Adrenal gland (tissue), 9 donors: ENCODE measurements at regions not wholly inside any gene's neighbourhood (a gene's known extent, or its start where the extent isn't known, plus 50 kb on each side); places are given as distances from the start of the nearest gene placed in this dataset.
A peak's percentile ranks its signal among the peaks of the same experiment; 100 is the strongest.

Source experiments
- DNase-seq, 7 donors: peaks; one replicate each; pipeline ENCODE4 v3.0.0-alpha.2; 2019 to 2020
- H3K27ac ChIP-seq, 5 donors: fragments of 200-600 bp; sonication (generic) in 4 of 5; 1 replicate in 3 of 5; 2 replicates in 2 of 5; pipeline versions ENCODE4 v1.5.1 to v1.8.0; 2016 to 2020; ENCODE audit warnings: mild to moderate bottlenecking in 1 of 5
- H3K27me3 ChIP-seq: fragments of 200-600 bp; 2 replicates; pipeline ENCODE4 v1.8.0; 2021
- H3K36me3 ChIP-seq, 2 donors: fragments of 200-600 bp; replicated peaks in 1 of 2; 1 replicate in 1 of 2; 2 replicates in 1 of 2; pipeline versions ENCODE4 v1.5.1 to v1.8.0; 2018 to 2022
- H3K4me1 ChIP-seq, 2 donors: fragments of 200-600 bp; replicated peaks in 1 of 2; 1 replicate in 1 of 2; 2 replicates in 1 of 2; pipeline versions ENCODE4 v1.5.1 to v1.8.0; 2018 to 2021
- H3K4me3 ChIP-seq, 4 donors: fragments of 200-600 bp; sonication (generic) in 3 of 4; one replicate each; pipeline ENCODE4 v1.5.1; 2016 to 2018
- H3K9me3 ChIP-seq, 3 donors: fragments of 200-600 bp; sonication (generic) in 1 of 3; replicated peaks in 1 of 3; 1 replicate in 2 of 3; 2 replicates in 1 of 3; pipeline versions ENCODE4 v1.5.1 to v1.8.0; 2016 to 2021
- POLR2A ChIP-seq, 2 donors: fragments of 450-650 bp; IDR thresholded peaks; one replicate each; pipeline ENCODE4 v1.6.1; 2017; ENCODE audit warnings: antibody characterized with exemption in 2 of 2, mild to moderate bottlenecking in 2 of 2, moderate library complexity in 1 of 2
- WGBS, 4 donors: extraction: QIAGEN DNeasy Blood & Tissue Kit in 2 of 4; methylation state at CpG; one replicate each; pipeline versions ENCODE4 v1.1.5 to v1.1.7; 2013 to 2017; 5-methylcytosine and 5-hydroxymethylcytosine counted together
- intact Hi-C, 2 donors: fragments of 100-400 bp; cut with DNase I; formaldehyde crosslinking; loops; one replicate each; pipeline versions ENCODE4 v1.14.1 to v1.15.0; 2022 to 2023
- TF ChIP-seq, protein P1 (sequence below), 6 experiments: fragments of 450-650 bp in 4 of 6; fragments of 200-600 bp in 2 of 6; sonication (generic) in 1 of 6; IDR thresholded peaks; 1 replicate in 5 of 6; 2 replicates in 1 of 6; pipeline versions ENCODE4 v1.5.1 to v1.8.0; 2016 to 2021; ENCODE audit warnings: antibody characterized with exemption in 6 of 6, mild to moderate bottlenecking in 2 of 6, moderate library complexity in 1 of 6
- donor health status: healthy with polysubstance abuse.
- donor health status: Bipolar disorder and iron deficiency.
- donor health status: DM: yes; HTN: yes; CAD: no.
- donor health status: DM: no; HTN: no; CAD: no.
- donor health status: DM: no; HTN: no; CAD: no.

DNA sequence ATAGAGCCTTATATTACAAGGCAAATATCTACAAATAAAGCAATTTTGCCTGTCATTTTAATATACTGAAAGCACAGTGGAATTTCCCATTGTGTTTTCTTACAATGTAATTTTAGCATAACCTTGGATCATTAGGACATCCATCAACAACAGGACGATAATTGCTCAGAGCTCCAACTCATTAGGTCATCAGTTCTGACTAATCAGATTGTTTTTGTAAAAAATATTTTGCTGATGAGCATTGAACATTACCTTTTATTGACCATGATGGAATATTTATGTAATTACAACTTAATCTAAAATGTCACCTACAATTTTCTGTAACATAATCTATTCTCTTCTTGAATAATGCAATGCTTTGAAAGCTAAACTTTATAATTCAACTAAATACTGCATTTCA lies 215.3 kb upstream of the DSEL start:
- H3K4me3 ChIP-seq = no peak overlapping the region
- no peaks in the 10 kb centered on the region for H3K9me3 ChIP-seq
- no peak overlapping the region for H3K27ac ChIP-seq
- no peak for TF ChIP-seq POLR2A (IDR thresholded peaks at IDR 0.05)
- TF ChIP-seq, protein P1, sequence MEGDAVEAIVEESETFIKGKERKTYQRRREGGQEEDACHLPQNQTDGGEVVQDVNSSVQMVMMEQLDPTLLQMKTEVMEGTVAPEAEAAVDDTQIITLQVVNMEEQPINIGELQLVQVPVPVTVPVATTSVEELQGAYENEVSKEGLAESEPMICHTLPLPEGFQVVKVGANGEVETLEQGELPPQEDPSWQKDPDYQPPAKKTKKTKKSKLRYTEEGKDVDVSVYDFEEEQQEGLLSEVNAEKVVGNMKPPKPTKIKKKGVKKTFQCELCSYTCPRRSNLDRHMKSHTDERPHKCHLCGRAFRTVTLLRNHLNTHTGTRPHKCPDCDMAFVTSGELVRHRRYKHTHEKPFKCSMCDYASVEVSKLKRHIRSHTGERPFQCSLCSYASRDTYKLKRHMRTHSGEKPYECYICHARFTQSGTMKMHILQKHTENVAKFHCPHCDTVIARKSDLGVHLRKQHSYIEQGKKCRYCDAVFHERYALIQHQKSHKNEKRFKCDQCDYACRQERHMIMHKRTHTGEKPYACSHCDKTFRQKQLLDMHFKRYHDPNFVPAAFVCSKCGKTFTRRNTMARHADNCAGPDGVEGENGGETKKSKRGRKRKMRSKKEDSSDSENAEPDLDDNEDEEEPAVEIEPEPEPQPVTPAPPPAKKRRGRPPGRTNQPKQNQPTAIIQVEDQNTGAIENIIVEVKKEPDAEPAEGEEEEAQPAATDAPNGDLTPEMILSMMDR (IDR thresholded peaks at IDR 0.05) = no peak
- peaks cover 6% of the 10 kb centered on the region in 2 donors for H3K4me1 ChIP-seq
- no peaks in the 10 kb centered on the region for H3K36me3 ChIP-seq
- no peaks in the 10 kb centered on the region for H3K27me3 ChIP-seq
- intact Hi-C loops = no loop called here
- DNase-seq = no peak
- 13 to 48% (median 19%) methylated on average over 1 of the region's 1 CpG for WGBS, 4 donors

DNA sequence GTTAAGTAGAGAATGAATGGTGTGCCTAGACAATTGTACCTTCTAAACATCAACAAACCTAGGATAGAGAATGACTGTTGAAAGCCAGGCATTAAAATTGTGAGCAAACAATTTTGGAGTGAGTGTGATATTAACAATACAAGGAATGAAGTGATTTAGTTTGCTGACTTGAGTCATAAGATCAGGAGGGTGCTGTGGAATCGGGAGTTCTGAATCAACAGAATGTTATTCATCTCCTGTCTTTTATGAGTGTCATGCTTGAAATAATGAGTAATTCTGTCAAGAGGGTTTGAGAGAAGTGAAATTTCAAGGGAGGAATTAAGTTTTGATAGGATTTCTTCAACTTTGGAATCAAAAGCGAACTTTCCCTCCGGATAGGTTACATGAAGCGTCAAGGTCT lies 214.4 kb upstream of the DSEL start:
- peak in 1 of 7 donors; percentile 2 for DNase-seq
- Histone ChIP-seq H3K4me1 (peaks cover 6% of the 10 kb centered on the region in 2 donors), H3K27ac (no peak overlapping the region), H3K36me3 (no peaks in the 10 kb centered on the region), H3K4me3 (no peak overlapping the region), H3K27me3 (no peaks in the 10 kb centered on the region), H3K9me3 (no peaks in the 10 kb centered on the region)
- intact Hi-C loops = no loop called here
- 64 to 81% (median 76%) methylated on average over 4 of the region's 4 CpGs for WGBS, 4 donors
- no peak for TF ChIP-seq POLR2A (IDR thresholded peaks at IDR 0.05)
- TF ChIP-seq, protein P1 (IDR thresholded peaks at IDR 0.05) = no peak

GRCh38 chr18:67728364-67728763 lies 211.8 kb upstream of the DSEL start:
- Histone ChIP-seq H3K27me3 (no peaks in the 10 kb centered on the region), H3K27ac (no peak overlapping the region), H3K4me3 (no peak overlapping the region), H3K4me1 (peaks cover 6% of the 10 kb centered on the region in 2 donors), H3K36me3 (no peaks in the 10 kb centered on the region), H3K9me3 (no peaks in the 10 kb centered on the region)
- intact Hi-C loops = no loop called here
- 79 to 94% (median 86%) methylated on average over 2 of the region's 2 CpGs for WGBS, 4 donors
- TF ChIP-seq POLR2A (IDR thresholded peaks at IDR 0.05) = no peak
- TF ChIP-seq, protein P1 (IDR thresholded peaks at IDR 0.05) = no peak
- no peak for DNase-seq

GRCh38 chr18:67726882-67727281 lies 210.4 kb upstream of the DSEL start:
- Histone ChIP-seq H3K9me3 (no peaks in the 10 kb centered on the region), H3K27ac (no peak overlapping the region), H3K27me3 (no peaks in the 10 kb centered on the region), H3K4me3 (no peak overlapping the region), H3K36me3 (no peaks in the 10 kb centered on the region), H3K4me1 (peaks cover 5 to 6% of the 10 kb centered on the region in 2 donors)
- no peak for DNase-seq
- TF ChIP-seq, protein P1 (IDR thresholded peaks at IDR 0.05) = no peak
- no peak for TF ChIP-seq POLR2A (IDR thresholded peaks at IDR 0.05)
- intact Hi-C loops = no loop called here
- 25 to 34% (median 28%) methylated on average over 2 of the region's 2 CpGs for WGBS, 4 donors
